Thoracic aorta (tissue), 2 donors: ENCODE measurements at regions not wholly inside any gene's neighbourhood (a gene's known extent, or its start where the extent isn't known, plus 50 kb on each side); places are given as distances from the start of the nearest gene placed in this dataset.

Source experiments
- ATAC-seq: fragments of 150-250 bp; one replicate; pipeline ENCODE4 v1.8.0; 2017; ENCODE audit warnings: low read depth; ENCODE audit not compliant: insufficient number of reproducible peaks, low FRiP score
- DNase-seq: peaks from one replicate; pipeline ENCODE4 v3.0.0-alpha.2; 2020; ENCODE audit warnings: low spot score
- H3K27ac ChIP-seq, 2 donors: fragments of 200-600 bp; sonication (generic); 1 replicate in 1 of 2; 2 replicates in 1 of 2; pipeline ENCODE4 v1.5.1; 2016; ENCODE audit warnings: mild to moderate bottlenecking in 2 of 2, moderate library complexity in 2 of 2
- H3K27me3 ChIP-seq: fragments of 200-600 bp; sonication (generic); replicated peaks from 2 replicates; pipeline ENCODE4 v1.6.0; 2016; ENCODE audit warnings: mild to moderate bottlenecking; ENCODE audit not compliant: insufficient read depth
- H3K36me3 ChIP-seq: fragments of 200-600 bp; sonication (generic); one replicate; pipeline ENCODE4 v1.5.1; 2016
- H3K4me1 ChIP-seq, 2 donors: fragments of 200-600 bp; sonication (generic); 1 replicate in 1 of 2; 2 replicates in 1 of 2; pipeline versions ENCODE4 v1.5.1 to v1.6.0; 2016; ENCODE audit warnings: low read depth in 2 of 2, mild to moderate bottlenecking in 1 of 2; ENCODE audit not compliant: control insufficient read depth in 1 of 2
- H3K4me3 ChIP-seq: fragments of 200-600 bp; sonication (generic); 2 replicates; pipeline ENCODE4 v1.5.1; 2016; ENCODE audit warnings: mild to moderate bottlenecking
- H3K9me3 ChIP-seq: fragments of 200-600 bp; sonication (generic); 2 replicates; pipeline ENCODE4 v1.5.1; 2016
- CTCF ChIP-seq: fragments of 200-600 bp; sonication (generic); IDR thresholded peaks from one replicate; pipeline ENCODE4 v1.5.1; 2019; ENCODE audit warnings: antibody characterized with exemption

- no peak for DNase-seq
- no peaks in the 10 kb centered on the region for H3K27me3 ChIP-seq
- no peak for TF ChIP-seq CTCF
- peaks cover 10 to 28% of the 10 kb centered on the region in 2 donors for H3K4me1 ChIP-seq
- no peak overlapping the region for H3K4me3 ChIP-seq
- H3K36me3 ChIP-seq = no peaks in the 10 kb centered on the region
- ATAC-seq = no peak
- H3K9me3 ChIP-seq = no peaks in the 10 kb centered on the region
- H3K27ac ChIP-seq = no peak overlapping the region
Observed at GRCh38 chr5:149441986-149442385, 62.9 kb upstream of the IL17B start.

DNA sequence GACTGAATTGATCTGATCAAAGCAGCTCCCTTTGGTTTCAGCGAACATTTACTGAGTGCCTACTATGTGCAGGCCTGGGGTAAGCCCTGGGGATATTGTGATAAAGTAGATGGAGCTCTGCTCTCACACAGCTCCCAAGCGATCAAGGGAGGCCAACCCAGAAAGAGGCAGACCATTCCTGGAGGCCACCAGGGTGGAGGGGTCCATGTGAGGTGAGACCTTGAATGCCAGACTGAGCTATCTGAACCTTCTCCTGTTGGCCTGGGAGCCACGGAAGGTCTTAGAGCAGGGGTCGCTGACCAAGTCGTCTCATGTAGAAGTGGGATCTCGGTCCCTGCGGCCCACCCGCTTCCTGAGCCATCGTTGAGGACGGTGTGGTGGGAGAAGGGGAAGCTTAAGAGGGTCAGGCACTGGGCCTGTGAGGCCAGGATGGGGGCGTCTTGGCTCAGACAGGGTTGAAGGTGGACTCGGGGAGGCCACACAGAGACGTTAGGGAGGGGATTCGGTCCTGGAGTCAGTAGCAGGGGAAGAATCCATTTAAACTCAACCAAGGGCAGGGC is 62.2 kb upstream of the IL17B start:
- no peak for TF ChIP-seq CTCF
- ATAC-seq (no peak), DNase-seq (no peak)
- Histone ChIP-seq H3K27me3 (no peaks in the 10 kb centered on the region), H3K4me1 (peaks cover 10 to 27% of the 10 kb centered on the region in 2 donors), H3K9me3 (no peaks in the 10 kb centered on the region), H3K27ac (no peak overlapping the region), H3K4me3 (no peak overlapping the region), H3K36me3 (no peaks in the 10 kb centered on the region)

GRCh38 chr5:149439899-149440542 is 60.9 kb upstream of the IL17B start:
- no peak overlapping the region for H3K4me3 ChIP-seq
- ATAC-seq (no peak), DNase-seq (no peak)
- H3K27me3 ChIP-seq = no peaks in the 10 kb centered on the region
- H3K9me3 ChIP-seq = no peaks in the 10 kb centered on the region
- no peak overlapping the region for H3K27ac ChIP-seq
- no peak for TF ChIP-seq CTCF
- H3K4me1 ChIP-seq = peaks cover under 1 to 15% of the 10 kb centered on the region in 2 donors
- no peaks in the 10 kb centered on the region for H3K36me3 ChIP-seq

DNA sequence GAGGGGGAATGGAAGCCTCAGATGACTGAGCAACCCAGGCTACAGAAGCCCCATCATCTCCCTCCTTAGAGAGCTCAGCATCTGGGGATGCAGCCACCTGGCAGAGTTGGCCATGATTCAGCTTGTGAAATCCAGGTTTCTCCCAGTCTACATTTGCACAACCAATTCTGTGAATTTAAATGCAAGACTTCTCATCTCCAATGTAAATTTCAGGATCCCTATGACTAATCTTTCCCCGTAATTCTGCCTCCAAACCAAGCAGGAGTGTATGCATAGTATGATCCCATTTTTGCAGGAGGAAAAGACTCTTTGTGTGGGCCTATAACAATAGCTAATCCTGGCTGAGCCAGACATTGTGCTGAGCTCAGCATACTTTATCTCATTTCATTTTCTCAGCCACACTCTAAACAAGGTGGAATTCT is 59.6 kb upstream of the IL17B start:
- no peak overlapping the region for H3K27ac ChIP-seq
- no peak for ATAC-seq
- no peak for TF ChIP-seq CTCF
- no peak overlapping the region for H3K4me3 ChIP-seq
- DNase-seq = no peak
- peaks cover 0 to 15% of the 10 kb centered on the region in 2 donors for H3K4me1 ChIP-seq
- H3K36me3 ChIP-seq = no peaks in the 10 kb centered on the region
- no peaks in the 10 kb centered on the region for H3K9me3 ChIP-seq
- no peaks in the 10 kb centered on the region for H3K27me3 ChIP-seq

- DNase-seq (no peak), ATAC-seq (no peak)
- Histone ChIP-seq H3K27me3 (no peaks in the 10 kb centered on the region), H3K9me3 (no peaks in the 10 kb centered on the region), H3K4me3 (no peak overlapping the region), H3K36me3 (no peaks in the 10 kb centered on the region), H3K4me1 (peaks cover 0 to 15% of the 10 kb centered on the region in 2 donors), H3K27ac (no peak overlapping the region)
- no peak for TF ChIP-seq CTCF
Observed at GRCh38 chr5:149438281-149438680, 59.2 kb upstream of the IL17B start.
